ENCODE measurements at regions not wholly inside any gene's neighbourhood (a gene's known extent, or its start where the extent isn't known, plus 50 kb on each side); places are given as distances from the start of the nearest gene placed in this dataset.

DNA sequence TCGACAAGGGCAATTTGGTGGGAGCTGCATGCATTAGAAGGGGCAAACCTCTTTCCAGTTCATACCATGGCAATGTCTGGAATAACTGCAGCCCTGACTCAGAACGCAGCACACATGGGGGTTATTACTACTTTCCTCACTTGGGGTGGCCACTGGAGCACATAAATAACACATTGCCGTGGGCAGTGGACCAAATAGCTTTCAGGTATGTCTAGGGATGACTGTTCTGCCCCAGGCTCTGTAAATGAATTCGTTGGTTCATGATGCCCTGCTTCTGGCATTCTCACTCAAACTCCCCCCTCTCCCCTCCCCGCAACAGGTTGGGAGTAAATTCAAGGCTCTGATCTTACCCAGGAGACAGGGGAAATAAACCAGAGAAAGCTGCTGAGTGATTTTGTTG lies 238.0 kb upstream of the PLET1 start:
- H3K27ac ChIP-seq (replicated peaks; ENCODE audit: low read length), result no peak overlapping the region
- H3K27me3 ChIP-seq (ENCODE audit: control insufficient read depth in 3 of 3, insufficient read depth in 3 of 3, low read depth in 1 of 3, low read length in 3 of 3), result no peaks in the 10 kb centered on the region
- no peak overlapping the region for H4K91ac ChIP-seq (ENCODE audit: low read depth, low read length, poor library complexity)
- no peak for DNase-seq (ENCODE audit: low spot score)
- no peaks in the 10 kb centered on the region for H3K4me1 ChIP-seq (ENCODE audit: control insufficient read depth in 2 of 2, insufficient read depth in 1 of 2, low read depth in 1 of 2, low read length in 2 of 2)
- no peak overlapping the region for H3K14ac ChIP-seq (ENCODE audit: low read length)
- no peak overlapping the region for H3K4ac ChIP-seq (ENCODE audit: low read length)
- no peak overlapping the region for H2BK120ac ChIP-seq (ENCODE audit: low read depth, low read length)
- H2BK12ac ChIP-seq (ENCODE audit: low read length), result no peak overlapping the region
- H3K9ac ChIP-seq (ENCODE audit: low read depth, low read length, poor library complexity), result no peak overlapping the region
- WGBS, 2 donors (ENCODE audit: extremely low coverage in 2 of 2, insufficient read length in 2 of 2, insufficient replicate concordance in 1 of 2), result no CpG with 5 or more reads among the region's 5 CpGs
- no peak overlapping the region for H3K18ac ChIP-seq (ENCODE audit: low read length)
- no peak overlapping the region for H4K8ac ChIP-seq (ENCODE audit: low read depth, low read length)
- no peak overlapping the region for H3K4me3 ChIP-seq (ENCODE audit: low read length in 2 of 2)
- H2BK5ac ChIP-seq (ENCODE audit: low read length), result no peak overlapping the region
- no peak overlapping the region for H2AK5ac ChIP-seq (ENCODE audit: low read depth, low read length)
- H3K23ac ChIP-seq (ENCODE audit: low read depth, low read length, poor library complexity), result no peak overlapping the region
- H3K36me3 ChIP-seq (replicated peaks in 1 of 2; ENCODE audit: control insufficient read depth in 2 of 2, insufficient read depth in 2 of 2, low read length in 2 of 2), result no peaks in the 10 kb centered on the region
- H3K79me1 ChIP-seq (ENCODE audit: low read depth, low read length), result no peaks in the 10 kb centered on the region
- H3K9me3 ChIP-seq (replicated peaks in 1 of 2; ENCODE audit: control insufficient read depth in 2 of 2, insufficient read depth in 1 of 2, low read depth in 1 of 2, low read length in 2 of 2), result no peaks in the 10 kb centered on the region
- no peak overlapping the region for H3K4me2 ChIP-seq (ENCODE audit: insufficient read depth, low read length, poor library complexity, severe bottlenecking)
- no peak overlapping the region for H2BK15ac ChIP-seq (ENCODE audit: low read length)
- H2AFZ ChIP-seq (ENCODE audit: low read length), result no peak overlapping the region

DNA sequence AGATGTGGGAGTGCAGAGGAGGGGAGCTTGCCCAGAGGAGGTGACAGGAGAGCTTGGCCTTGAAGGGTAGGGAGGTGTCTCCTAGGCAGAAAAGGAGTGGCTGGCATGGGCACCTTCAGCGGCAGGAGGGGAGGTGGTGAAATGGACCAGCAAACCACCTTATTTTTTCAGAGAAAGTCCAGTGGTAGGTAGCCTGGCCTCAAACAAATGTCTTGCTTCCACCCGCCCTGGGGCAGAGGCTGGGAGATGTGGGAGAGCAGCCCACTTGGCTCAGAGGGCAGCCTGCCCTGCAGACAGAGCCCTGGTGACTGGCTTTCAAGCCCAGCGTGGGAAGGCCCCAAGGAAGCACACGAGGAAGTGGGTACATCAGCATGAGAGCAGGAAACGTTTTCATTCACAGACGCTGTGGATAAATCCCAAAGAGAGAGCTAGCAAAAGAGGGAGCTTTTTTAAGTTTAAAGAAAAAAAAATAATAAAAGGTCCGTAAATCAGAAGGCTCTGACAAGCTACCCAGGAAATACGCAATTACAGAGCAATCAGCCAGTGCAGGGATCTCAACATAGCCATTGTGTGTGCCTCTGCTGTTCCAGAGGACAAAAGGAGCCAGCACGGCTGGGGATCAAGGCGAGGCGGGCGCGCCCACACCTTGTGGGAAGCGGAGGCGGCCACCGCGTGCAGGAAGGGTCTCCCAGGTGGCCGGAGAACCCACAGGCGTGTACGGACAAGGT lies 238.7 kb upstream of the PLET1 start:
- no peaks in the 10 kb centered on the region for H3K9me3 ChIP-seq (replicated peaks in 1 of 2; ENCODE audit: control insufficient read depth in 2 of 2, insufficient read depth in 1 of 2, low read depth in 1 of 2, low read length in 2 of 2)
- no peaks in the 10 kb centered on the region for H3K27me3 ChIP-seq (ENCODE audit: control insufficient read depth in 3 of 3, insufficient read depth in 3 of 3, low read depth in 1 of 3, low read length in 3 of 3)
- H3K4me3 ChIP-seq (ENCODE audit: low read length in 2 of 2), result no peak overlapping the region
- no peak overlapping the region for H2BK120ac ChIP-seq (ENCODE audit: low read depth, low read length)
- no peaks in the 10 kb centered on the region for H3K36me3 ChIP-seq (replicated peaks in 1 of 2; ENCODE audit: control insufficient read depth in 2 of 2, insufficient read depth in 2 of 2, low read length in 2 of 2)
- no peak overlapping the region for H2AK5ac ChIP-seq (ENCODE audit: low read depth, low read length)
- no peak overlapping the region for H2BK12ac ChIP-seq (ENCODE audit: low read length)
- H2BK15ac ChIP-seq (ENCODE audit: low read length), result no peak overlapping the region
- H4K91ac ChIP-seq (ENCODE audit: low read depth, low read length, poor library complexity), result no peak overlapping the region
- DNase-seq (ENCODE audit: low spot score), result no peak
- H2BK5ac ChIP-seq (ENCODE audit: low read length), result no peak overlapping the region
- H3K4me2 ChIP-seq (ENCODE audit: insufficient read depth, low read length, poor library complexity, severe bottlenecking), result no peak overlapping the region
- no peak overlapping the region for H4K8ac ChIP-seq (ENCODE audit: low read depth, low read length)
- no peaks in the 10 kb centered on the region for H3K79me1 ChIP-seq (ENCODE audit: low read depth, low read length)
- no peak overlapping the region for H3K4ac ChIP-seq (ENCODE audit: low read length)
- H3K9ac ChIP-seq (ENCODE audit: low read depth, low read length, poor library complexity), result no peak overlapping the region
- H3K18ac ChIP-seq (ENCODE audit: low read length), result peak overlapping the region; percentile 15
- no peak overlapping the region for H3K14ac ChIP-seq (ENCODE audit: low read length)
- H3K4me1 ChIP-seq (ENCODE audit: control insufficient read depth in 2 of 2, insufficient read depth in 1 of 2, low read depth in 1 of 2, low read length in 2 of 2), result no peaks in the 10 kb centered on the region
- no peak overlapping the region for H3K27ac ChIP-seq (replicated peaks; ENCODE audit: low read length)
- WGBS, 2 donors (ENCODE audit: extremely low coverage in 2 of 2, insufficient read length in 2 of 2, insufficient replicate concordance in 1 of 2), result no CpG with 5 or more reads among the region's 20 CpGs
- no peak overlapping the region for H3K23ac ChIP-seq (ENCODE audit: low read depth, low read length, poor library complexity)
- H2AFZ ChIP-seq (ENCODE audit: low read length), result no peak overlapping the region

DNA sequence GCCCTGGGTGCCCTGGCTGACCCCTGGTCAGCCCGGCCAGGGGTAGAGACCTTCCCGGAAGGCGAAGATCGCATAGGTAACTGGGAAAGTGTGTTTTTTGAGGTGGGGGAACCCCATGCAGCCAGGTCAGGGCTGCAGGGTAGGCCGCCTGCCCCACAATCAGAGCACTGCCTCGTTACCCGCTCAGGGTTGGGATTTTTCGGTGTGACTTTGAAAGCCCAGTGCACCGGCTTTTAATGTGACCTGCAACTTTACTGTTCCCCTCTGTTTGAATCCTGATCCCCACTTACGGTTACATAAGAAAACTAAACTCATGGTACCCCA lies 239.2 kb upstream of the PLET1 start:
- Histone ChIP-seq H3K9ac (ENCODE audit: low read depth, low read length, poor library complexity) (no peak overlapping the region), H3K4me1 (ENCODE audit: control insufficient read depth in 2 of 2, insufficient read depth in 1 of 2, low read depth in 1 of 2, low read length in 2 of 2) (no peaks in the 10 kb centered on the region), H3K18ac (ENCODE audit: low read length) (peak overlapping the region; percentile 15), H2AFZ (ENCODE audit: low read length) (no peak overlapping the region), H3K4me3 (ENCODE audit: low read length in 2 of 2) (no peak overlapping the region), H3K4ac (ENCODE audit: low read length) (no peak overlapping the region), H3K27ac (replicated peaks; ENCODE audit: low read length) (no peak overlapping the region), H4K8ac (ENCODE audit: low read depth, low read length) (no peak overlapping the region), H3K4me2 (ENCODE audit: insufficient read depth, low read length, poor library complexity, severe bottlenecking) (no peak overlapping the region), H2BK5ac (ENCODE audit: low read length) (no peak overlapping the region), H2AK5ac (ENCODE audit: low read depth, low read length) (no peak overlapping the region), H2BK120ac (ENCODE audit: low read depth, low read length) (no peak overlapping the region), H3K36me3 (replicated peaks in 1 of 2; ENCODE audit: control insufficient read depth in 2 of 2, insufficient read depth in 2 of 2, low read length in 2 of 2) (no peaks in the 10 kb centered on the region), H3K27me3 (ENCODE audit: control insufficient read depth in 3 of 3, insufficient read depth in 3 of 3, low read depth in 1 of 3, low read length in 3 of 3) (no peaks in the 10 kb centered on the region), H2BK12ac (ENCODE audit: low read length) (no peak overlapping the region), H3K14ac (ENCODE audit: low read length) (no peak overlapping the region), H4K91ac (ENCODE audit: low read depth, low read length, poor library complexity) (no peak overlapping the region), H2BK15ac (ENCODE audit: low read length) (no peak overlapping the region), H3K9me3 (replicated peaks in 1 of 2; ENCODE audit: control insufficient read depth in 2 of 2, insufficient read depth in 1 of 2, low read depth in 1 of 2, low read length in 2 of 2) (no peaks in the 10 kb centered on the region), H3K79me1 (ENCODE audit: low read depth, low read length) (no peaks in the 10 kb centered on the region), H3K23ac (ENCODE audit: low read depth, low read length, poor library complexity) (no peak overlapping the region)
- DNase-seq (ENCODE audit: low spot score), result no peak
- no CpG with 5 or more reads among the region's 10 CpGs for WGBS, 2 donors (ENCODE audit: extremely low coverage in 2 of 2, insufficient read length in 2 of 2, insufficient replicate concordance in 1 of 2)

DNA sequence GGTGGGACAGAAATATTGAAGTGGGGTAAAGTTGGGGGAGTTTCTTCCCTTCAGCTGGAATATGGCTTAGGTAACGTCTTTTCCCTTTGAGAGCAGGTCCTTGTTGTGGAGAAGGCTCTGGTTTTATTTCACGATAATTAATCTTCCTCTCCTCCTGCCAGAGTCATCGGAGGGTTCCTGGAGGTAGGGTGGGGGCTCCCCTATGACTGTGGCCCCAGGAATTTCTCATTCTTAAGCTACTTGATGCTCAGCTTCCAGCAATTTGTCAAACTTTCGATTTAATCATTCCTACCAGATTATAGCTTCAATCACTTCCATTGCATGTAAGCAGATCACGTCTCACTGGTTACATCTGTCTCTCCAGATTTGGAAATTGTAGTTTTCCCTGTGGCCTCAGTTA lies 242.8 kb upstream of the PLET1 start:
- no peak overlapping the region for H3K4ac ChIP-seq (ENCODE audit: low read length)
- H3K14ac ChIP-seq (ENCODE audit: low read length), result no peak overlapping the region
- no peak overlapping the region for H2BK120ac ChIP-seq (ENCODE audit: low read depth, low read length)
- H3K27ac ChIP-seq (replicated peaks; ENCODE audit: low read length), result no peak overlapping the region
- no peaks in the 10 kb centered on the region for H3K36me3 ChIP-seq (replicated peaks in 1 of 2; ENCODE audit: control insufficient read depth in 2 of 2, insufficient read depth in 2 of 2, low read length in 2 of 2)
- H4K91ac ChIP-seq (ENCODE audit: low read depth, low read length, poor library complexity), result no peak overlapping the region
- no peak overlapping the region for H4K8ac ChIP-seq (ENCODE audit: low read depth, low read length)
- DNase-seq (ENCODE audit: low spot score), result no peak
- H3K79me1 ChIP-seq (ENCODE audit: low read depth, low read length), result no peaks in the 10 kb centered on the region
- no CpG with 5 or more reads among the region's 5 CpGs for WGBS, 2 donors (ENCODE audit: extremely low coverage in 2 of 2, insufficient read length in 2 of 2, insufficient replicate concordance in 1 of 2)
- no peaks in the 10 kb centered on the region for H3K4me1 ChIP-seq (ENCODE audit: control insufficient read depth in 2 of 2, insufficient read depth in 1 of 2, low read depth in 1 of 2, low read length in 2 of 2)
- H3K4me3 ChIP-seq (ENCODE audit: low read length in 2 of 2), result no peak overlapping the region
- no peak overlapping the region for H2BK5ac ChIP-seq (ENCODE audit: low read length)
- no peak overlapping the region for H3K4me2 ChIP-seq (ENCODE audit: insufficient read depth, low read length, poor library complexity, severe bottlenecking)
- no peak overlapping the region for H2BK12ac ChIP-seq (ENCODE audit: low read length)
- H3K9me3 ChIP-seq (replicated peaks in 1 of 2; ENCODE audit: control insufficient read depth in 2 of 2, insufficient read depth in 1 of 2, low read depth in 1 of 2, low read length in 2 of 2), result no peaks in the 10 kb centered on the region
- no peak overlapping the region for H2AK5ac ChIP-seq (ENCODE audit: low read depth, low read length)
- H3K9ac ChIP-seq (ENCODE audit: low read depth, low read length, poor library complexity), result no peak overlapping the region
- no peak overlapping the region for H2AFZ ChIP-seq (ENCODE audit: low read length)
- H2BK15ac ChIP-seq (ENCODE audit: low read length), result no peak overlapping the region
- no peaks in the 10 kb centered on the region for H3K27me3 ChIP-seq (ENCODE audit: control insufficient read depth in 3 of 3, insufficient read depth in 3 of 3, low read depth in 1 of 3, low read length in 3 of 3)
- H3K18ac ChIP-seq (ENCODE audit: low read length), result no peak overlapping the region
- no peak overlapping the region for H3K23ac ChIP-seq (ENCODE audit: low read depth, low read length, poor library complexity)

All from neuronal stem cell (in vitro differentiated cells).